Retina (tissue), 1 donor: ENCODE measurements at regions not wholly inside any gene's neighbourhood (a gene's known extent, or its start where the extent isn't known, plus 50 kb on each side); places are given as distances from the start of the nearest gene placed in this dataset.

Source experiments
- DNase-seq: peaks from one replicate; pipeline ENCODE4 v3.0.0-alpha.2; 2016

- no peak for DNase-seq
These were observed 90.6 kb upstream of the OSMR start for GRCh38 chr5:38755181-38755580.

- DNase-seq, result no peak
These were observed 89.7 kb upstream of the OSMR start for GRCh38 chr5:38756068-38756467.

- DNase-seq, result no peak
These were observed 88.2 kb upstream of the OSMR start for GRCh38 chr5:38757451-38758245.

GRCh38 chr5:38758774-38759600 lies 86.8 kb upstream of the OSMR start:
- no peak for DNase-seq

- no peak for DNase-seq
These were observed 80.8 kb upstream of the OSMR start for GRCh38 chr5:38764937-38765391.

GRCh38 chr5:38765399-38765861 lies 80.4 kb upstream of the OSMR start:
- no peak for DNase-seq

- DNase-seq, result no peak
These were observed 79.7 kb upstream of the OSMR start for GRCh38 chr5:38766151-38766550.

- no peak for DNase-seq
These were observed 77.2 kb upstream of the OSMR start for GRCh38 chr5:38768412-38769211.

GRCh38 chr5:38772471-38772870 lies 73.3 kb upstream of the OSMR start:
- DNase-seq, result no peak

GRCh38 chr5:38775218-38775840 lies 70.5 kb upstream of the OSMR start:
- DNase-seq, result no peak

GRCh38 chr5:38776149-38776896 lies 69.5 kb upstream of the OSMR start:
- DNase-seq, result no peak

- DNase-seq, result no peak
These were observed 68.7 kb upstream of the OSMR start for GRCh38 chr5:38777111-38777510.

GRCh38 chr5:38780316-38780715 lies 65.5 kb upstream of the OSMR start:
- no peak for DNase-seq

GRCh38 chr5:38780945-38781344 lies 64.9 kb upstream of the OSMR start:
- no peak for DNase-seq

- no peak for DNase-seq
These were observed 63.5 kb upstream of the OSMR start for GRCh38 chr5:38782180-38782835.

GRCh38 chr5:38783011-38783561 lies 62.7 kb upstream of the OSMR start:
- peak; percentile 36 for DNase-seq

GRCh38 chr5:38789134-38789533 lies 56.7 kb upstream of the OSMR start:
- no peak for DNase-seq

- DNase-seq, result no peak
These were observed 56.0 kb upstream of the OSMR start for GRCh38 chr5:38789777-38790176.

GRCh38 chr5:38790268-38790667 lies 55.5 kb upstream of the OSMR start:
- no peak for DNase-seq

GRCh38 chr5:38790891-38791290 lies 54.9 kb upstream of the OSMR start:
- DNase-seq, result no peak

- no peak for DNase-seq
These were observed 52.7 kb upstream of the OSMR start for GRCh38 chr5:38793099-38793498.
